ENCODE measurements at regions not wholly inside any gene's neighbourhood (a gene's known extent, or its start where the extent isn't known, plus 50 kb on each side); places are given as distances from the start of the nearest gene placed in this dataset.

DNA sequence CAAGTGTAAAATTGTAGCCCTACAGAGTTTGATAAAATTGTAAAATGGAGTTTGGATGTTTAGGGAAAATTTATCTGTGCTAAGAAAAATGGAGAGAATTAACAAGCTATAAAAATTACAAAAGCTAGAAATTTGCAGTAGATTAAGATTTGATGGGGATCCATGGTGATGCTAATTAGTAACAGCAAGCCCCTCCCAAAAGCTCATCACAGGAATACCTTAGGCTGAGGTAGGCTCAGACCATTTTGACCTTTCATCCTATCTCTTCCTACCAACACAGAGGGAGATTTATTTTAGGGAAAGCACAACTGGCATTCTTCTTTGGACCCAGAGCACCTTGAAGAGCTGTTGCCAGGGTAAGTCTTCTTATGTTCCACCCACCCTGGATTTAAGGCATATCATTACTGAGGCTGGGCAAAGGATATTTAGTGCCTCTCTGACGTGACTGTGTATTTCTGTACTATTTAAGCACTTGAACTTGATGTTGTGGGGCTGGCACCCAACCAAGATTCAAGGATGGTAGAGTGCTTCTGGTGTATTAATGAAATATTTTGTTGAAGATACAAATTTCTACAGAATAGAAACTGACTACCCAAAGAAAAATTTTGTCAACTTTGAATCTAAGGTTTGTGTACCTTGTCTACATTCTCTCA lies 70.8 kb upstream of the SLC39A10 start:
- intact Hi-C loops (cut with DNase I): no loop called here
- no peaks in the 10 kb centered on the region for H3K9me3 ChIP-seq (ENCODE audit: control insufficient read depth in 2 of 3, insufficient read depth in 1 of 3, low read length in 3 of 3)
- TF ChIP-seq, protein P1, sequence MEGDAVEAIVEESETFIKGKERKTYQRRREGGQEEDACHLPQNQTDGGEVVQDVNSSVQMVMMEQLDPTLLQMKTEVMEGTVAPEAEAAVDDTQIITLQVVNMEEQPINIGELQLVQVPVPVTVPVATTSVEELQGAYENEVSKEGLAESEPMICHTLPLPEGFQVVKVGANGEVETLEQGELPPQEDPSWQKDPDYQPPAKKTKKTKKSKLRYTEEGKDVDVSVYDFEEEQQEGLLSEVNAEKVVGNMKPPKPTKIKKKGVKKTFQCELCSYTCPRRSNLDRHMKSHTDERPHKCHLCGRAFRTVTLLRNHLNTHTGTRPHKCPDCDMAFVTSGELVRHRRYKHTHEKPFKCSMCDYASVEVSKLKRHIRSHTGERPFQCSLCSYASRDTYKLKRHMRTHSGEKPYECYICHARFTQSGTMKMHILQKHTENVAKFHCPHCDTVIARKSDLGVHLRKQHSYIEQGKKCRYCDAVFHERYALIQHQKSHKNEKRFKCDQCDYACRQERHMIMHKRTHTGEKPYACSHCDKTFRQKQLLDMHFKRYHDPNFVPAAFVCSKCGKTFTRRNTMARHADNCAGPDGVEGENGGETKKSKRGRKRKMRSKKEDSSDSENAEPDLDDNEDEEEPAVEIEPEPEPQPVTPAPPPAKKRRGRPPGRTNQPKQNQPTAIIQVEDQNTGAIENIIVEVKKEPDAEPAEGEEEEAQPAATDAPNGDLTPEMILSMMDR (IDR thresholded peaks at IDR 0.05; ENCODE audit: borderline replicate concordance, extremely low read depth, insufficient read depth): no peak
- no peak overlapping the region for H3K9ac ChIP-seq (ENCODE audit: low read length in 3 of 3)
- no peaks in the 10 kb centered on the region for H3K27me3 ChIP-seq (ENCODE audit: control insufficient read depth, insufficient read depth, low read length)
- no peaks in the 10 kb centered on the region for H3K4me1 ChIP-seq (ENCODE audit: control insufficient read depth in 2 of 3, insufficient read depth in 2 of 3, low read depth in 1 of 3, low read length in 3 of 3)
- H3K4me3 ChIP-seq (ENCODE audit: low read length in 3 of 3): no peak overlapping the region
- no peak for FAIRE-seq
- no peak for DNase-seq
- no peak overlapping the region for H3K27ac ChIP-seq (ENCODE audit: low read depth in 2 of 2, low read length in 2 of 2)
- no peaks in the 10 kb centered on the region for H3K36me3 ChIP-seq (ENCODE audit: control insufficient read depth in 2 of 3, insufficient read depth in 3 of 3, low read length in 3 of 3)

DNA sequence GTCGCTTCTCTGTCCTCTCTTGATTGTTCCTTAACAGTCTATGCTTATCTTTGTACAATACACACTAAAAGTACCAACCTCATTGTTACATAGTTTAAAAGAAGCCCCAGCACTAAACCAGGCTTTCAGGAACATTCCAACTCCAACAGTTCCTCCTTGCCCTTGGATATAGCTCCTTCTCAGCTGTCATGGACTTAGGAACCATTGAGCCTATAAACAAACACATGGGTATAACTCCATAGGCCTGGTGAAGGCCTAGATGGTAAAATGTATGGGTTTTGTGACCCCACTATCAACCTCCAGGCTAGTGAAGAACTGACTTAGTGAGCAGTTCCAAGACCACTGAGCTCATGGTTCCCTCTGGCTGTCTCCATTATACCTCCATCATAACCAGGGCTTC lies 74.8 kb upstream of the SLC39A10 start:
- intact Hi-C loops (cut with DNase I): no loop called here
- Histone ChIP-seq H3K36me3 (ENCODE audit: control insufficient read depth in 2 of 3, insufficient read depth in 3 of 3, low read length in 3 of 3) (no peaks in the 10 kb centered on the region), H3K9ac (ENCODE audit: low read length in 3 of 3) (no peak overlapping the region), H3K9me3 (ENCODE audit: control insufficient read depth in 2 of 3, insufficient read depth in 1 of 3, low read length in 3 of 3) (no peaks in the 10 kb centered on the region), H3K27me3 (ENCODE audit: control insufficient read depth, insufficient read depth, low read length) (no peaks in the 10 kb centered on the region), H3K4me3 (ENCODE audit: low read length in 3 of 3) (no peak overlapping the region), H3K27ac (ENCODE audit: low read depth in 2 of 2, low read length in 2 of 2) (no peak overlapping the region), H3K4me1 (ENCODE audit: control insufficient read depth in 2 of 3, insufficient read depth in 2 of 3, low read depth in 1 of 3, low read length in 3 of 3) (no peaks in the 10 kb centered on the region)
- FAIRE-seq (no peak), DNase-seq (no peak)
- TF ChIP-seq, protein P1 (IDR thresholded peaks at IDR 0.05; ENCODE audit: borderline replicate concordance, extremely low read depth, insufficient read depth): no peak

DNA sequence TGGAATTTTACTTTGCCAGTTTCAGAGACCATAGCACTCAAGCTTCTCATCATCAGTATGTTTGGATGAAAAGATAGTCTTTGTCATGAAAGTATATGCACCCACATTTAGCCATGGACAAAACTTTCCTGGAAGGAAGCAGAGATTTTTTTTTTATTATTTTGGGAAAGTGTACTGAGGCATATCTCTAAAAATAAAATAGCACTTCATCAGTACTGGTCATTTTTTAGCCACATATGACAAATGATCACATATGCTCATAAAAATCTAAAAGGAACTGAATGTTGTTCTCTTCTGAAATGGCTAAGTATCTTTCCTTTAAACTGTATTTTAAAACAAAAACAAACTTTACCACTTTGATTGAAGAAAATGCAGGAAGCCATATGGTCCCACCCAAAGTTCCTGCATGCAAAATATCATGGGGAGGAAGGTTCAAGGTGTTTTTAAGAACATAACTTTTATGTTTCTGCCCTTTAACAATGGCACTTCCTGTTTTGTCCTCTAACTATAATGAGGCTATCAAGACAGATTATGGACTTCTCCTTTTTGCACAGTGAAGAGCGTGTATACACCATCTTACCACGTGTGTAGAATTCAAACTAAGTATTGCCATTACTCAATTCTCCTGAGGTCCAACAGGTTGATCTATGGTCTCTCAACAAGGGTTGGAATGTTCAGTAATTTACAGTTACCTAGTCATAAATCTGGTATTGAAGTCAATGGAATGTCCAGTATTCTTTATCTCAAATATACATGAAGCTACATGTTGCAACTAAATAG lies 77.1 kb upstream of the SLC39A10 start:
- FAIRE-seq (no peak), DNase-seq (no peak)
- Histone ChIP-seq H3K4me1 (ENCODE audit: control insufficient read depth in 2 of 3, insufficient read depth in 2 of 3, low read depth in 1 of 3, low read length in 3 of 3) (no peaks in the 10 kb centered on the region), H3K9me3 (ENCODE audit: control insufficient read depth in 2 of 3, insufficient read depth in 1 of 3, low read length in 3 of 3) (no peaks in the 10 kb centered on the region), H3K27me3 (ENCODE audit: control insufficient read depth, insufficient read depth, low read length) (no peaks in the 10 kb centered on the region), H3K27ac (ENCODE audit: low read depth in 2 of 2, low read length in 2 of 2) (no peak overlapping the region), H3K4me3 (ENCODE audit: low read length in 3 of 3) (no peak overlapping the region), H3K9ac (ENCODE audit: low read length in 3 of 3) (no peak overlapping the region), H3K36me3 (ENCODE audit: control insufficient read depth in 2 of 3, insufficient read depth in 3 of 3, low read length in 3 of 3) (no peaks in the 10 kb centered on the region)
- TF ChIP-seq, protein P1 (IDR thresholded peaks at IDR 0.05; ENCODE audit: borderline replicate concordance, extremely low read depth, insufficient read depth): no peak
- intact Hi-C loops (cut with DNase I): no loop called here
